ENCODE measurements at regions not wholly inside any gene's neighbourhood (a gene's known extent, or its start where the extent isn't known, plus 50 kb on each side); places are given as distances from the start of the nearest gene placed in this dataset.

GRCh38 chr7:128154504-128154903, 86.6 kb upstream of the LEP start:
- no peak for DNase-seq (ENCODE audit: low spot score)
- TF ChIP-seq CTCF (IDR thresholded peaks at IDR 0.05; ENCODE audit: extremely low read depth, missing control alignments): no peak

GRCh38 chr7:128155100-128155740, 85.9 kb upstream of the LEP start:
- no peak for DNase-seq (ENCODE audit: low spot score)
- no peak for TF ChIP-seq CTCF (IDR thresholded peaks at IDR 0.05; ENCODE audit: extremely low read depth, missing control alignments)

GRCh38 chr7:128157906-128158305, 83.2 kb upstream of the LEP start:
- DNase-seq (ENCODE audit: low spot score): no peak
- no peak for TF ChIP-seq CTCF (IDR thresholded peaks at IDR 0.05; ENCODE audit: extremely low read depth, missing control alignments)

GRCh38 chr7:128158370-128158769, 82.7 kb upstream of the LEP start:
- DNase-seq (ENCODE audit: low spot score): no peak
- no peak for TF ChIP-seq CTCF (IDR thresholded peaks at IDR 0.05; ENCODE audit: extremely low read depth, missing control alignments)

- no peak for DNase-seq (ENCODE audit: low spot score)
- no peak for TF ChIP-seq CTCF (IDR thresholded peaks at IDR 0.05; ENCODE audit: extremely low read depth, missing control alignments)
Measured at GRCh38 chr7:128160296-128160695, 80.8 kb upstream of the LEP start.

GRCh38 chr7:128161466-128162125, 79.5 kb upstream of the LEP start:
- no peak for DNase-seq (ENCODE audit: low spot score)
- no peak for TF ChIP-seq CTCF (IDR thresholded peaks at IDR 0.05; ENCODE audit: extremely low read depth, missing control alignments)

GRCh38 chr7:128162666-128163065, 78.4 kb upstream of the LEP start:
- no peak for TF ChIP-seq CTCF (IDR thresholded peaks at IDR 0.05; ENCODE audit: extremely low read depth, missing control alignments)
- no peak for DNase-seq (ENCODE audit: low spot score)

Data from GM20000 (cell line).